H1 (cell line): ENCODE measurements at regions not wholly inside any gene's neighbourhood (a gene's known extent, or its start where the extent isn't known, plus 50 kb on each side); places are given as distances from the start of the nearest gene placed in this dataset.
A peak's percentile ranks its signal among the peaks of the same experiment; 100 is the strongest.

Experiments used
- CTCF ChIA-PET: fragments of 300-600 bp; sonication (Branson Sonifier 250); formaldehyde crosslinking; loops from one replicate; lab custom pipeline; 2021; ENCODE audit not compliant: partially characterized antibody; lab: Charles Lee
- POLR2A ChIA-PET: fragments of 300-600 bp; sonication (Branson Sonifier 250); formaldehyde crosslinking; loops from one replicate; lab custom pipeline; 2021; ENCODE audit warnings: inconsistent platforms; ENCODE audit not compliant: partially characterized antibody; lab: Charles Lee
- DNase-seq, 2 experiments: peaks; one replicate each; pipeline versions ENCODE4 v3.0.0 to v3.0.0-alpha.2; 2010 to 2022; ENCODE audit warnings: low spot score in 2 of 2, low read depth in 1 of 2, mixed read lengths in 1 of 2
- FAIRE-seq: peaks from 2 replicates; lab custom pipeline; 2011; peaks lifted over from hg19 to GRCh38; lab: Jason Lieb, UNC
- H2AFZ ChIP-seq: 2 replicates; pipeline ENCODE4 v1.8.1; 2012; ENCODE audit warnings: low read length, inconsistent platforms
- H2AK5ac ChIP-seq: 2 replicates; pipeline ENCODE4 v1.6.1; 2013; ENCODE audit warnings: low read depth, low read length
- H2BK120ac ChIP-seq: replicated peaks from 2 replicates; pipeline ENCODE3; 2013; ENCODE audit warnings: low read depth, low read length, inconsistent platforms
- H2BK12ac ChIP-seq: 2 replicates; pipeline ENCODE4 v1.6.1; 2013; ENCODE audit warnings: low read depth, low read length
- H2BK15ac ChIP-seq: 2 replicates; pipeline ENCODE4 v1.6.1; 2013; ENCODE audit warnings: low read length
- H2BK20ac ChIP-seq: 2 replicates; pipeline ENCODE4 v1.6.1; 2013; ENCODE audit warnings: low read length
- H2BK5ac ChIP-seq: 2 replicates; pipeline ENCODE4 v1.6.1; 2013; ENCODE audit warnings: low read depth, low read length
- H3K14ac ChIP-seq: 2 replicates; pipeline ENCODE4 v1.6.1; 2013; ENCODE audit warnings: inconsistent platforms; ENCODE audit not compliant: insufficient read length
- H3K18ac ChIP-seq: 2 replicates; pipeline ENCODE4 v1.6.1; 2013; ENCODE audit warnings: low read length; ENCODE audit errors: extremely low read depth
- H3K23ac ChIP-seq: 2 replicates; pipeline ENCODE4 v1.6.1; 2013; ENCODE audit warnings: inconsistent platforms; ENCODE audit not compliant: insufficient read length
- H3K23me2 ChIP-seq: 2 replicates; pipeline ENCODE4 v1.6.1; 2013; ENCODE audit warnings: low read depth, low read length
- H3K27ac ChIP-seq: 2 replicates; pipeline ENCODE4 v1.6.1; 2011; ENCODE audit warnings: low read depth, low read length, inconsistent platforms
- H3K27me3 ChIP-seq, 4 experiments: replicated peaks in 1 of 4; 1 replicate in 1 of 4; 2 replicates in 3 of 4; pipeline versions ENCODE4 v1.6.1 to v1.8.1; 2011 to 2013; ENCODE audit warnings: low read length in 3 of 4, mild to moderate bottlenecking in 3 of 4, inconsistent platforms in 2 of 4, mixed read lengths in 2 of 4, moderate library complexity in 1 of 4; ENCODE audit not compliant: control insufficient read depth in 3 of 4, insufficient read depth in 3 of 4; ENCODE audit errors: extremely low read depth in 1 of 4
- H3K36me3 ChIP-seq, 4 experiments: 2 replicates each; pipeline versions ENCODE4 v1.6.1 to v1.8.1; 2011 to 2013; ENCODE audit warnings: mild to moderate bottlenecking in 4 of 4, low read length in 3 of 4, moderate library complexity in 2 of 4, control low read depth in 1 of 4, inconsistent platforms in 1 of 4; ENCODE audit not compliant: insufficient read depth in 4 of 4, control insufficient read depth in 2 of 4
- H3K4ac ChIP-seq: replicated peaks from 2 replicates; pipeline ENCODE3; 2013; ENCODE audit warnings: low read length, low read depth, mixed read lengths, inconsistent platforms; ENCODE audit not compliant: insufficient read length
- H3K4me1 ChIP-seq, 4 experiments: replicated peaks in 1 of 4; 1 replicate in 1 of 4; 2 replicates in 3 of 4; pipeline versions ENCODE4 v1.6.1 to v1.8.1; 2011 to 2013; ENCODE audit warnings: low read length in 3 of 4, inconsistent platforms in 2 of 4, mixed read lengths in 1 of 4; ENCODE audit not compliant: insufficient read depth in 4 of 4, control insufficient read depth in 3 of 4
- H3K4me2 ChIP-seq, 2 experiments: 2 replicates each; pipeline versions ENCODE4 v1.6.1 to v1.8.1; 2011 to 2013; ENCODE audit warnings: low read depth in 2 of 2, low read length in 2 of 2, control low read depth in 1 of 2, inconsistent platforms in 1 of 2, mild to moderate bottlenecking in 1 of 2; ENCODE audit not compliant: insufficient read depth in 1 of 2
- H3K4me3 ChIP-seq, 4 experiments: fragments of 200-600, 300-600 bp in 1 of 4; sonication (generic), shearing (Covaris generic), sonication (Bioruptor Twin) in 1 of 4; 2 replicates each; pipeline versions ENCODE4 v1.5.1 to v1.8.1; 2011 to 2016; ENCODE audit warnings: low read length in 4 of 4, low read depth in 3 of 4, control low read depth in 2 of 4, inconsistent platforms in 2 of 4, mild to moderate bottlenecking in 2 of 4, mixed read lengths in 1 of 4, moderate library complexity in 1 of 4; ENCODE audit not compliant: insufficient read depth in 2 of 4; ENCODE audit errors: extremely low read depth in 1 of 4
- H3K56ac ChIP-seq: replicated peaks from 2 replicates; pipeline ENCODE3; 2013; ENCODE audit warnings: low read depth, mild to moderate bottlenecking, mixed read lengths, low read length, inconsistent platforms; ENCODE audit not compliant: insufficient read length
- H3K79me1 ChIP-seq: 2 replicates; pipeline ENCODE4 v1.6.1; 2013; ENCODE audit warnings: low read depth, low read length, control low read depth
- H3K79me2 ChIP-seq, 2 experiments: 2 replicates each; pipeline versions ENCODE4 v1.6.1 to v1.8.1; 2012 to 2013; ENCODE audit warnings: low read length in 2 of 2, mild to moderate bottlenecking in 2 of 2, inconsistent platforms in 1 of 2; ENCODE audit not compliant: insufficient read depth in 2 of 2, control insufficient read depth in 1 of 2
- H3K9ac ChIP-seq, 4 experiments: replicated peaks in 1 of 4; 1 replicate in 1 of 4; 2 replicates in 3 of 4; pipeline versions ENCODE4 v1.6.1 to v1.8.1; 2011 to 2013; ENCODE audit warnings: low read depth in 3 of 4, low read length in 3 of 4, control low read depth in 2 of 4, mild to moderate bottlenecking in 2 of 4, moderate library complexity in 2 of 4, inconsistent platforms in 1 of 4; ENCODE audit errors: extremely low read depth in 1 of 4
- H3K9me3 ChIP-seq, 2 experiments: 2 replicates each; pipeline versions ENCODE4 v1.6.1 to v1.8.1; 2012 to 2013; ENCODE audit warnings: mild to moderate bottlenecking in 2 of 2, moderate library complexity in 2 of 2, control low read depth in 1 of 2, inconsistent platforms in 1 of 2, low read depth in 1 of 2, low read length in 1 of 2, mixed read lengths in 1 of 2; ENCODE audit not compliant: insufficient read depth in 2 of 2
- H4K20me1 ChIP-seq, 2 experiments: replicated peaks in 1 of 2; 2 replicates each; pipeline versions ENCODE3 to v1.8.1; 2011 to 2013; ENCODE audit warnings: inconsistent platforms in 2 of 2, low read length in 2 of 2, mild to moderate bottlenecking in 1 of 2; ENCODE audit not compliant: insufficient read depth in 2 of 2, control insufficient read depth in 1 of 2
- H4K5ac ChIP-seq: 2 replicates; pipeline ENCODE4 v1.6.1; 2013; ENCODE audit warnings: low read length, low read depth, mixed read lengths, inconsistent platforms; ENCODE audit not compliant: insufficient read length
- H4K8ac ChIP-seq: 2 replicates; pipeline ENCODE4 v1.8.0; 2013; ENCODE audit warnings: mild to moderate bottlenecking, moderate library complexity, low read length, inconsistent platforms; ENCODE audit not compliant: insufficient read depth; ENCODE audit errors: extremely low read depth
- H4K91ac ChIP-seq: replicated peaks from 2 replicates; pipeline ENCODE3; 2013; ENCODE audit warnings: low read length, mixed read lengths, inconsistent platforms; ENCODE audit not compliant: insufficient read length
- BACH1 ChIP-seq: IDR thresholded peaks from 2 replicates; pipeline ENCODE4 v1.6.1; 2012; ENCODE audit warnings: low read length, improper control_type of control experiment
- EGR1 ChIP-seq: IDR thresholded peaks from 2 replicates; pipeline ENCODE4 v1.6.1; 2011; ENCODE audit warnings: low read depth, low read length, borderline replicate concordance
- GTF2F1 ChIP-seq: IDR thresholded peaks from 2 replicates; pipeline ENCODE4 v1.6.1; 2012; ENCODE audit warnings: low read depth, low read length, improper control_type of control experiment, borderline replicate concordance
- HDAC6 ChIP-seq: IDR thresholded peaks from one replicate; pipeline ENCODE4 v1.7.1; 2012; ENCODE audit warnings: low read depth, mild to moderate bottlenecking, inconsistent platforms, low read length, moderate library complexity
- MAFK ChIP-seq: IDR thresholded peaks from 2 replicates; pipeline ENCODE4 v1.6.1; 2012; ENCODE audit warnings: low read depth, mild to moderate bottlenecking, improper control_type of control experiment, low read length
- SIRT6 ChIP-seq: IDR thresholded peaks from one replicate; pipeline ENCODE4 v1.7.1; 2012; ENCODE audit warnings: low read length, inconsistent platforms
- SP1 ChIP-seq: IDR thresholded peaks from 2 replicates; pipeline ENCODE4 v1.6.1; 2011; ENCODE audit warnings: low read depth, low read length
- SUZ12 ChIP-seq: fragments of 200-600 bp; sonication (generic); IDR thresholded peaks from 2 replicates; pipeline ENCODE4 v1.6.1; 2012; ENCODE audit warnings: mild to moderate bottlenecking, inconsistent platforms, low read length, moderate library complexity, mixed read lengths
- TAF7 ChIP-seq: optimal IDR thresholded peaks from 2 replicates; pipeline ENCODE3; 2011; ENCODE audit warnings: low read depth, mild to moderate bottlenecking, inconsistent platforms, low read length, moderate library complexity, borderline replicate concordance
- WGBS, 2 experiments: shearing (Covaris generic) in 1 of 2; methylation state at CpG; one replicate each; pipeline versions ENCODE4 v1.1.6 to v1.1.7; 2013 to 2015; ENCODE audit warnings: low lambda C conversion rate in 2 of 2, mixed read lengths in 2 of 2, inconsistent platforms in 1 of 2, low coverage in 1 of 2, missing lambda C conversion rate in 1 of 2; ENCODE audit not compliant: insufficient replicate concordance in 2 of 2, insufficient coverage in 1 of 2, insufficient read length in 1 of 2; ENCODE audit errors: extremely low coverage in 1 of 2, missing lambda C conversion rate in 1 of 2; 5-methylcytosine and 5-hydroxymethylcytosine counted together
- TF ChIP-seq, protein P1 (sequence below): IDR thresholded peaks from 2 replicates; pipeline ENCODE4 v1.6.1; 2012; ENCODE audit warnings: low read length, inconsistent platforms
- TF ChIP-seq, protein P2 (sequence below): IDR thresholded peaks from 2 replicates; pipeline ENCODE4 v1.6.1; 2012; ENCODE audit warnings: inconsistent platforms

- no peak overlapping the region for H2AFZ ChIP-seq
- ChIA-PET POLR2A (interaction anchor here (0.6 to 2.0 kb wide), 3 partner anchors 15 to 422 kb away, joined by 3 to 7 read pairs (median 4); no protein-coding TSS in a partner anchor), CTCF (interaction anchor here (0.8 to 0.9 kb wide), 2 partner anchors 113 to 198 kb away, joined by 3 read pairs; no protein-coding TSS in a partner anchor)
- H3K9me3 ChIP-seq = no peaks in the 10 kb centered on the region
- no peak overlapping the region for H2BK20ac ChIP-seq
- 82% methylated on average over 2 of the region's 2 CpGs; no CpG with 5 or more reads in 1 of the 2 experiments for WGBS, 2 experiments
- no peak overlapping the region for H3K27ac ChIP-seq
- no peak overlapping the region for H2BK120ac ChIP-seq
- no peak for DNase-seq
- H2AK5ac ChIP-seq = no peak overlapping the region
- no peak overlapping the region for H3K4ac ChIP-seq
- no peaks in the 10 kb centered on the region; a peak in 1 of 7 replicates for H3K4me1 ChIP-seq
- no peak overlapping the region for H3K23ac ChIP-seq
- H3K9ac ChIP-seq = no peak overlapping the region
- peak overlapping the region in 1 of 2 experiments; percentile 38; a peak in 1 of 4 replicates for H3K4me2 ChIP-seq
- no peak overlapping the region for H4K5ac ChIP-seq
- H3K14ac ChIP-seq = no peak overlapping the region
- H3K27me3 ChIP-seq = peaks cover 0 to 2% (median 0%) of the 10 kb centered on the region in 4 experiments; a peak in 2 of 7 replicates
- H4K20me1 ChIP-seq = no peaks in the 10 kb centered on the region
- H2BK12ac ChIP-seq = no peak overlapping the region
- no peak overlapping the region for H4K8ac ChIP-seq
- H4K91ac ChIP-seq = no peak overlapping the region
- no peak overlapping the region for H2BK5ac ChIP-seq
- no peak for FAIRE-seq
- no peak overlapping the region for H3K18ac ChIP-seq
- H3K36me3 ChIP-seq = no peaks in the 10 kb centered on the region
- H2BK15ac ChIP-seq = no peak overlapping the region
- H3K79me1 ChIP-seq = no peaks in the 10 kb centered on the region
- H3K23me2 ChIP-seq = peaks cover 4% of the 10 kb centered on the region
- H3K56ac ChIP-seq = no peak overlapping the region
- peak overlapping the region in 1 of 4 experiments; percentile 33; a peak in 1 of 8 replicates for H3K4me3 ChIP-seq
- H3K79me2 ChIP-seq = no peaks in the 10 kb centered on the region
- TF ChIP-seq, protein P1, sequence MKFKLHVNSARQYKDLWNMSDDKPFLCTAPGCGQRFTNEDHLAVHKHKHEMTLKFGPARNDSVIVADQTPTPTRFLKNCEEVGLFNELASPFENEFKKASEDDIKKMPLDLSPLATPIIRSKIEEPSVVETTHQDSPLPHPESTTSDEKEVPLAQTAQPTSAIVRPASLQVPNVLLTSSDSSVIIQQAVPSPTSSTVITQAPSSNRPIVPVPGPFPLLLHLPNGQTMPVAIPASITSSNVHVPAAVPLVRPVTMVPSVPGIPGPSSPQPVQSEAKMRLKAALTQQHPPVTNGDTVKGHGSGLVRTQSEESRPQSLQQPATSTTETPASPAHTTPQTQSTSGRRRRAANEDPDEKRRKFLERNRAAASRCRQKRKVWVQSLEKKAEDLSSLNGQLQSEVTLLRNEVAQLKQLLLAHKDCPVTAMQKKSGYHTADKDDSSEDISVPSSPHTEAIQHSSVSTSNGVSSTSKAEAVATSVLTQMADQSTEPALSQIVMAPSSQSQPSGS = no peak
- TF ChIP-seq HDAC6 (no peak), SIRT6 (no peak), EGR1 (no peak), GTF2F1 (no peak), SUZ12 (no peak), MAFK (no peak), SP1 (no peak), TAF7 (no peak), BACH1 (no peak)
- TF ChIP-seq, protein P2, sequence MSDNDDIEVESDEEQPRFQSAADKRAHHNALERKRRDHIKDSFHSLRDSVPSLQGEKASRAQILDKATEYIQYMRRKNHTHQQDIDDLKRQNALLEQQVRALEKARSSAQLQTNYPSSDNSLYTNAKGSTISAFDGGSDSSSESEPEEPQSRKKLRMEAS = no peak
Measured at GRCh38 chr6:28725274-28725809, 198.4 kb downstream of the TRIM27 start.
